NCI-H2171 (cell line): ENCODE measurements at regions not wholly inside any gene's neighbourhood (a gene's known extent, or its start where the extent isn't known, plus 50 kb on each side); places are given as distances from the start of the nearest gene placed in this dataset.

Experiments
- DNase-seq: peaks from one replicate; lab custom pipeline; 2025; lab: John Stamatoyannopoulos, UW

- no peak for DNase-seq
Measured at GRCh38 chr13:68145852-68146251, 915.7 kb upstream of the PCDH9 start.

DNA sequence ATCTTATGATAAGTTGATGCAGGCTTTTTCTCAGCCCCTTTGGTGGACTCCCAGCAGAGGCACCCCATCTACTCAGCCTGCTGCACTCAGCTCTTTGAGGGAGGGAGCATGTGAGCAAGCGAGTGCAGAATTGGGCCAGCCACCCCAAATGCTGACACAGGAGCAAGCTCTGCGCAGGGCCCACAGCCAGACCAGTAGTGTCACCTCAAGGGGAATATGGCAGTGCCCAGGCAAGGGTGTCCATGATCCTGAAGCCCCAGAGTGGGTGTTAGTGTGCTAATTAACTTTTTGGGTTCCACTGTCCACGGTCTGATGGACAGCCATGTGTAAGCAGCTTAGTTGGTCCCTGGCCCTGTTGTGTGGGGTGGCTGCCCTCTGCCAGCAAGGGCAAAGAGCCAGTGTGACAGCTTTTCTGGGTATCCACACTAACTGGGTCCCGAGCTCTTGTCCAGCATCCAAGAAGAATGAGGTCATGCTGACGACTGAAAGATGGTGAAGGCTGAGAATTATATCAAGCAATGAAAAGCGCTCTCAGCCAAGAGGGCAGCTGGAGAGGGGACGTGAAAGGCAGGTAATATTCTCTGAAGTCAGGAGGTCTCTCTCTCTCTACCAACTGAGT, 898.3 kb upstream of the PCDH9 start:
- no peak for DNase-seq

DNA sequence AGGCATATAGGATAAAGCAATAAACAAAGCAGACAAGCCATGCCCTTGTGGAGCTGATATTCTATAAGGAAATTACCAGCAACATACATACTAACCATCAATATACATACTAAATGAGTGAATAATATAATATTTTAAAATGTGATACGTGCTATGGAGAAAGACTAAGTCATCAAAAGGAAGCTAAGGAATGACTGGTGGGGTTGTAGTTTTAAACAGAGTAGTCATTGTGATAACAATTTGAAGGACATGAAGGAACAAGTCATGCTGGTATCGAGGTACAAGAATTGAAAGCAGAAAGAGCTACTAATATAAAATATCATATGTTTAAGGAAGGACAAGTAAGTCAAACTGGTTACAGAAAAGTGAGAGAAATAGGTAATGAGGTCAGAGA, 894.9 kb upstream of the PCDH9 start:
- DNase-seq: no peak

DNA sequence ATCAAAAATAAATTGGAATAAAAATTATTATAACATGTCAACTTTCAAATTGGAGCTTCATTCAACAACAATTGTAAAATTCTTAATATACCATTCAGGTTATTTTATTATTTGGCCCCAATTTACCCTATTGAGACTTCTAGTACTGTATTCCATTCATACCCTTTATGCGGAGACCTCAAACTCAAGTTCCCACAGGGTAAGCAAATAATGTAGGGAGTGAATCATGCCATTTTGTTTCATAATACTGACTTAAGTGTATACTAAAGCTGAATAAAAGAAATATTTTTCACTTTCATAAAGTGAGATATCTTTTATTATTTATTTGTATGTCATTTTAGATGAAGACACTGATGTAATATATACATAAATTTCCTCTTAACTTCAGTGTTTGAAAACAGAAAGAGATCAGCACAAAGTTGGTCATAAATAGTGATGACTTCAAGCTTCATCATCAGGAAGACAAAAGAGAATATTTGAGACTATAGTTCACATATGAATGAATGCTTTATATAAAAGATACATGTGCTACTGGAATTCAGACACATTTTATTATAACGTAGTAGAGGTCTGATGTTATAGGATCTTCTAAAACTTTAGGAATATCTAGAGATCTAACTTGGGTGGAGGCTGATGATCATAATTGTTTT, 894.4 kb upstream of the PCDH9 start:
- DNase-seq: no peak

- no peak for DNase-seq
Measured at GRCh38 chr13:68110178-68110768, 880.1 kb upstream of the PCDH9 start.

DNA sequence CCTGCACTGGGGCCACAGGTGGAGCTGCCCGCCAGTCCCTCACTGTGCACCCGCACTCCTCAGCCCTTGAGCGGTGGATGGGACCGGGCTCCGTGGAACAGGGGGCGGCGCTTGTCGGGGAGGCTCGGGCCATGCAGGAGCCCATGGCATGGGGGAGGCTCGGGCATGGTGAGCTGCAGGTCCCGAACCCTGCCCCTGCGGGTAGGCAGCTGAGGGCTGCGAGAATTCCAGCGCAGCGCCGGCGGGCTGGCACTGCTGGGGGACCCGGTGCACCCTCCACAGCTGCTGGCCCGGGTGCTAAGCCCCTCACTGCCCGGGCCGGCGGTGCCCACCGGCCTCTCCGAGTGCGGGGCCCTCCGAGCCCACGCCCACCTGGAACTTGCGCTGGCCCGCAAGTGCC, 877.5 kb upstream of the PCDH9 start:
- DNase-seq: no peak

GRCh38 chr13:68099631-68100030, 869.5 kb upstream of the PCDH9 start:
- no peak for DNase-seq

- no peak for DNase-seq
Measured at GRCh38 chr13:68081061-68081460, 850.9 kb upstream of the PCDH9 start.

- no peak for DNase-seq
Measured at GRCh38 chr13:68078874-68079273, 848.7 kb upstream of the PCDH9 start.

DNA sequence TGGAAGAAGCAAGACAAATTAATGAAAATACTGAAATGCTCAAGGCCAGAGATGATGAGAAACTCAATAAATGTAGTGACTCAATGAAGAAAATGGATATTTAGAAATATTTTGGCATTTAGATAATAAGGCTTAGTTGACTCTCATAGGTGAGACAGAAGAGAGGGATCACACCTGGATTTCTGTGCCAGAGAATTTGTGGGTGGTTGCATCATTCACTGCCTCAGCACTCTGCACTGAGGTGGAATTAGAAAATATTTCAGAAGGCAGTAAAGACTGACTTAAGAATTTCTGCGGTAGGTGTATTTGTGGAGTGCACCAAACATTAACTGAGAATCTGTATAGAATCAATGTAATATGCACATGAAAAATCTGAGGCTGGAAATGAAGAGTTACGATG, 848.3 kb upstream of the PCDH9 start:
- DNase-seq: no peak

- DNase-seq: no peak
Measured at GRCh38 chr13:68076046-68076445, 845.9 kb upstream of the PCDH9 start.

DNA sequence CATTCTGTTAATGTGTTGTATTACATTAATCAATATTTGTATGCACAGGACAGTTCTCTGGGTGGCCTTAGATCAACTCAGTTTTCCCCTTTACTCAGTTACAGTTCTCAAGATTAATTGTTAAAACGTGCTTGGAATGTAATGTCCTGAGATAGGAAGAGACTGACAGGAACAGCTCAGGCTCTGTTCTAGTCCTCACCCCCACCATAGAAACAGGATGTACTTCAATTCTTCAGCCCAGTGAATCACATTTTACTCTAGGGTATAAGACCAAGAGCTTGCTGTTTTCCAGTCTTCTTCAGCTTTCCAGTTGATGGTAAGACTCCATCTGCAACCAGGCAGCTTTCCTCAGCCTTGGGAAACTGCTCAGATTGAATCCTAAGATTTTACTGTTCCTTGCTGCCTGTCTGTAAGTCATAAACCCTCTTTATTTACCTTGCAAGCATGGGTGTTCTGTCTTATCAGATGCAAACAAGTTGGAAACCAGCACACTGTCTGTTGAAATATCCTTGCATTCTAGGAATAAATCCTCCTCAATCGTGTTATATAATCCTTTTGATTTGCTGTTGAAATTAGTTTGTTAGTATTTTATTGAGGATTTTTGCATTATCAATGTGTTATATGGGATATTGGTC, 836.9 kb upstream of the PCDH9 start:
- no peak for DNase-seq

GRCh38 chr13:68064001-68064770, 834.0 kb upstream of the PCDH9 start:
- DNase-seq: no peak

- no peak for DNase-seq
Measured at GRCh38 chr13:68063181-68063580, 833.0 kb upstream of the PCDH9 start.

DNA sequence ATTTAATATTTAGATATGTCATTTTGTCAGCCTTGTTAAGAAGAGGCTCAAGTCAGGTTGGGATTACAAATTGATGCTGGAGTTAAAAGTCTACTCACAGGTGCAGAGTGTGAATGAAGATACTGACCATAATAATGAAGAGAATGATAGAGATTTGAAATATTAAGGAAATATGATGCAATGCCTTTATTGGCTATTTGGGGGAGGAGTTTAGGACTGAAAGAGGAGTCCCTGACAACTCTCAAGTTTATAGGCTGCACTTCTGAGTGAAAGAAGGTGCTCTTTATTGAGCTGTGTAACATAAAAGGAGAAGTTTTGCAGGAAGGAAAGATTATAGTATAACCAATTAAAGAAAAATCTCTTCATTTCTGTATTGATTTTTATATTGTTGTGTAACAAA, 827.7 kb upstream of the PCDH9 start:
- no peak for DNase-seq

DNA sequence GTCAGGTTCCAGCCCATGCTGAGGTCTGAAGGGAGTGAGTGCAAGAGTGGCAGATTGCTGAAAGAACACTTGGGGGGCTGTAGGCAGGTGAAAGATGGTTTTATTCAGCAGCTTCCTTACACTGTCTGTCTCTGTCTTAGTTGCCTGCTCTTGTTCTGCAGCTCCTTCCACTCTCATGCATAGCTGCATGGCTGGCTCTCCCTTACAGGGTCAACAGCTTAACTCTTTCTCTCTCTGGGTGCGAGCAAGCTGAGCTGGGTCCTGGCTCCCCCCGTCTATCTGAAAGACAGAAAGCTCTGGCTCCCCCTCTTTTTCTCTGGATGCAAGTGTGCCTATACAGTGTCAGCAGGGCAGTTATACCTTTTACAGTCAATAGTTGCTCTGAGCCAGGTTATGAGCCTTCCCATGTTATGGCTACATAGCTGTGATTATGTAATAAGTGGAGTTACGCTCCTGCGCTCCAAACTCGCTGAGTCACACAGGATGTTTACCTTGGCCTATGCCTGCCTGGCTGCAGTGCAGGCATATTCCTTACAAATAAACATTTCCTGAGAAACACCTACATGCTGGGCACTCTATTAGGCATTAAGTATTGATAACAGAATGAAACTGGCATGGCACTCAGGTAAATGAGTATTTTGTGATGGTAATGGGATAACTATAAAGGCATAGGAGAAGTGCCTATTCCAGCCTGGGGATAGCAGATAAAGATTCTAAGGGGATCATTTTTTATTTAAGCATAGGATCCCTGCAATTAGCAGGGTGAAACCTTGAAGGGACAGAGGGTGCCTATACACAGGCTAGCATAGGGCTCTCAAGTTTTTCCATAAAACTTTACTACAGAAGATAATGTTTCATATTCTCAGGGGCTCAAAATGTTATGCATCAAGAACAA, 826.9 kb upstream of the PCDH9 start:
- no peak for DNase-seq

- DNase-seq: no peak
Measured at GRCh38 chr13:68051910-68052309, 821.8 kb upstream of the PCDH9 start.

- no peak for DNase-seq
Measured at GRCh38 chr13:68050761-68051160, 820.6 kb upstream of the PCDH9 start.

- no peak for DNase-seq
Measured at GRCh38 chr13:68048802-68049359, 818.7 kb upstream of the PCDH9 start.

GRCh38 chr13:68047889-68048288, 817.8 kb upstream of the PCDH9 start:
- no peak for DNase-seq

GRCh38 chr13:68046903-68047302, 816.8 kb upstream of the PCDH9 start:
- DNase-seq: no peak
